Suprapubic skin (tissue), 4 donors: ENCODE measurements at regions not wholly inside any gene's neighbourhood (a gene's known extent, or its start where the extent isn't known, plus 50 kb on each side); places are given as distances from the start of the nearest gene placed in this dataset.

Experiments used
- EP300 ChIP-seq: sonication (generic); formaldehyde crosslinking; IDR thresholded peaks from one replicate; pipeline ENCODE4 v1.6.1; 2017; ENCODE audit warnings: antibody characterized with exemption
- POLR2AphosphoS5 ChIP-seq, 3 donors: sonication (generic); formaldehyde crosslinking; IDR thresholded peaks; one replicate each; pipeline ENCODE4 v1.6.1; 2017; ENCODE audit warnings: antibody characterized with exemption in 3 of 3
- TF ChIP-seq, protein P1 (sequence below), 2 donors: fragments of 200-600 bp in 1 of 2; fragments of 450-650 bp in 1 of 2; sonication (generic) in 1 of 2; IDR thresholded peaks; one replicate each; pipeline ENCODE4 v1.5.1; 2016 to 2019; ENCODE audit warnings: antibody characterized with exemption in 2 of 2, mild to moderate bottlenecking in 1 of 2, moderate library complexity in 1 of 2

DNA sequence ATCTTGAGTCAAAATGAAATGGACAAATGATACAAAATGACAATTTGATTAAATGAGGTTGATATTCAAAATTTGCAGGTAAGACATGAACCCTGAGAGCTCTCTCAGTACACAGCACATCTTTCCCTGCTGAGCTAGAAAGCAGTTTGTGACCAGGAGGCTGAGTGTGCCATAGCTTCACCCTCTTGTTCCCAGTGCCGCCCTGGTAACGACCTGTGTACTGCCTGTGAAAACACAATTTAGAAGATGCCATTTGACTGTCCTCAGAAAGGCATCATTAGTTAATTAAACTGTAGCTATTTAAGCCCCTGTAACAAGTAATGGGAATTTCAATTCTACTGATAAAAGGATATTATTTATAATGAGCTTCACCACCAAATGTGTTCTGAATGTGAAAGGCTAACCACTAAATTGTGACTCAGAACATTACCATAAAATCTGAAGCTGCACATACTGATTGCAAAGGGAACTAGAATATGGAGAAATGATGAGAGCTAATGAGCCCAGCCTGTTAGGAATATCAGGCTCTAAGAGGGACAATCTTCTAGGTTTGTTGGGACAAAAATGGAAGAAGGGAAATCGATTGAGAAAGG lies 212.9 kb upstream of the ARPP21 start:
- no peak for TF ChIP-seq EP300
- TF ChIP-seq, protein P1, sequence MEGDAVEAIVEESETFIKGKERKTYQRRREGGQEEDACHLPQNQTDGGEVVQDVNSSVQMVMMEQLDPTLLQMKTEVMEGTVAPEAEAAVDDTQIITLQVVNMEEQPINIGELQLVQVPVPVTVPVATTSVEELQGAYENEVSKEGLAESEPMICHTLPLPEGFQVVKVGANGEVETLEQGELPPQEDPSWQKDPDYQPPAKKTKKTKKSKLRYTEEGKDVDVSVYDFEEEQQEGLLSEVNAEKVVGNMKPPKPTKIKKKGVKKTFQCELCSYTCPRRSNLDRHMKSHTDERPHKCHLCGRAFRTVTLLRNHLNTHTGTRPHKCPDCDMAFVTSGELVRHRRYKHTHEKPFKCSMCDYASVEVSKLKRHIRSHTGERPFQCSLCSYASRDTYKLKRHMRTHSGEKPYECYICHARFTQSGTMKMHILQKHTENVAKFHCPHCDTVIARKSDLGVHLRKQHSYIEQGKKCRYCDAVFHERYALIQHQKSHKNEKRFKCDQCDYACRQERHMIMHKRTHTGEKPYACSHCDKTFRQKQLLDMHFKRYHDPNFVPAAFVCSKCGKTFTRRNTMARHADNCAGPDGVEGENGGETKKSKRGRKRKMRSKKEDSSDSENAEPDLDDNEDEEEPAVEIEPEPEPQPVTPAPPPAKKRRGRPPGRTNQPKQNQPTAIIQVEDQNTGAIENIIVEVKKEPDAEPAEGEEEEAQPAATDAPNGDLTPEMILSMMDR (IDR thresholded peaks at IDR 0.05) = no peak
- TF ChIP-seq POLR2AphosphoS5 (IDR thresholded peaks at IDR 0.05) = no peak
